ENCODE measurements at regions not wholly inside any gene's neighbourhood (a gene's known extent, or its start where the extent isn't known, plus 50 kb on each side); places are given as distances from the start of the nearest gene placed in this dataset.

- Mint-ChIP-seq H3K27ac (ENCODE audit: unreplicated experiment) (no peak overlapping the region), H3K27me3 (ENCODE audit: low read depth) (no peaks in the 10 kb centered on the region), H3K36me3 (ENCODE audit: low read depth) (no peaks in the 10 kb centered on the region), H3K4me3 (no peak overlapping the region), H3K4me1 (no peaks in the 10 kb centered on the region), H3K9me3 (no peaks in the 10 kb centered on the region)
- no peak for TF ChIP-seq CTCF (conservative IDR thresholded peaks at IDR 0.05)
- DNase-seq (ENCODE audit: low read depth, low spot score) = no peak
Measured at GRCh38 chr13:90995614-90996013, 351.9 kb upstream of the MIR17HG start.

GRCh38 chr13:90997951-90998350 is 349.5 kb upstream of the MIR17HG start:
- Mint-ChIP-seq H3K27me3 (ENCODE audit: low read depth) (no peaks in the 10 kb centered on the region), H3K9me3 (no peaks in the 10 kb centered on the region), H3K27ac (ENCODE audit: unreplicated experiment) (no peak overlapping the region), H3K4me1 (no peaks in the 10 kb centered on the region), H3K4me3 (no peak overlapping the region), H3K36me3 (ENCODE audit: low read depth) (no peaks in the 10 kb centered on the region)
- no peak for DNase-seq (ENCODE audit: low read depth, low spot score)
- no peak for TF ChIP-seq CTCF (conservative IDR thresholded peaks at IDR 0.05)

GRCh38 chr13:90999401-90999800 is 348.1 kb upstream of the MIR17HG start:
- Mint-ChIP-seq H3K36me3 (ENCODE audit: low read depth) (no peaks in the 10 kb centered on the region), H3K27me3 (ENCODE audit: low read depth) (no peaks in the 10 kb centered on the region), H3K9me3 (no peaks in the 10 kb centered on the region), H3K4me1 (no peaks in the 10 kb centered on the region), H3K27ac (ENCODE audit: unreplicated experiment) (no peak overlapping the region), H3K4me3 (no peak overlapping the region)
- no peak for DNase-seq (ENCODE audit: low read depth, low spot score)
- no peak for TF ChIP-seq CTCF (conservative IDR thresholded peaks at IDR 0.05)

GRCh38 chr13:91001371-91001770 is 346.1 kb upstream of the MIR17HG start:
- Mint-ChIP-seq H3K9me3 (no peaks in the 10 kb centered on the region), H3K4me3 (no peak overlapping the region), H3K36me3 (ENCODE audit: low read depth) (no peaks in the 10 kb centered on the region), H3K27ac (ENCODE audit: unreplicated experiment) (no peak overlapping the region), H3K27me3 (ENCODE audit: low read depth) (no peaks in the 10 kb centered on the region), H3K4me1 (no peaks in the 10 kb centered on the region)
- no peak for DNase-seq (ENCODE audit: low read depth, low spot score)
- no peak for TF ChIP-seq CTCF (conservative IDR thresholded peaks at IDR 0.05)

GRCh38 chr13:91014696-91015095 is 332.8 kb upstream of the MIR17HG start:
- H3K4me3 Mint-ChIP-seq = no peak overlapping the region
- no peaks in the 10 kb centered on the region for H3K9me3 Mint-ChIP-seq
- H3K4me1 Mint-ChIP-seq = peaks cover 4% of the 10 kb centered on the region
- H3K27me3 Mint-ChIP-seq (ENCODE audit: low read depth) = no peaks in the 10 kb centered on the region
- no peak for TF ChIP-seq CTCF (conservative IDR thresholded peaks at IDR 0.05)
- no peak for DNase-seq (ENCODE audit: low read depth, low spot score)
- no peak overlapping the region for H3K27ac Mint-ChIP-seq (ENCODE audit: unreplicated experiment)
- H3K36me3 Mint-ChIP-seq (ENCODE audit: low read depth) = no peaks in the 10 kb centered on the region
